B cell (primary cell): ENCODE measurements at regions not wholly inside any gene's neighbourhood (a gene's known extent, or its start where the extent isn't known, plus 50 kb on each side); places are given as distances from the start of the nearest gene placed in this dataset.

Experiments
- ATAC-seq: fragments of 200-7000 bp; cut with Tn5 transposase; one replicate; pipeline ENCODE4 v1.10.0; 2021; ENCODE audit warnings: low read depth, mild to moderate bottlenecking, moderate number of reproducible peaks, moderate library complexity
- CTCF ChIA-PET: fragments of 350-600 bp; sonication (Branson Sonifier 250); formaldehyde crosslinking; loops from one replicate; lab custom pipeline; 2021; ENCODE audit warnings: antibody characterized with exemption, inconsistent platforms; lab: Charles Lee
- POLR2A ChIA-PET: fragments of 350-600 bp; sonication (Branson Sonifier 250); formaldehyde crosslinking; loops from one replicate; lab custom pipeline; 2021; ENCODE audit warnings: antibody characterized with exemption; lab: Charles Lee
- DNase-seq: peaks from one replicate; pipeline ENCODE4 v3.0.0; 2013
- H2AFZ ChIP-seq: 2 replicates; pipeline ENCODE4 v1.6.1; 2012; ENCODE audit warnings: mild to moderate bottlenecking, low read depth, low read length; ENCODE audit not compliant: insufficient read depth, poor library complexity, severe bottlenecking
- H3K27ac ChIP-seq, 2 donors: 1 replicate in 1 of 2; 2 replicates in 1 of 2; pipeline ENCODE4 v1.5.1; 2012 to 2013; ENCODE audit warnings: low read length in 2 of 2, mild to moderate bottlenecking in 2 of 2, moderate library complexity in 1 of 2
- H3K27me3 ChIP-seq, 4 experiments: fragments of 200-600 bp in 1 of 4; sonication (generic) in 1 of 4; replicated peaks in 1 of 4; 1 replicate in 2 of 4; 2 replicates in 2 of 4; pipeline versions ENCODE4 v1.6.1 to v1.7.0; 2013 to 2016; ENCODE audit warnings: low read length in 3 of 4, mild to moderate bottlenecking in 2 of 4, mixed read lengths in 1 of 4, moderate library complexity in 1 of 4; ENCODE audit not compliant: insufficient read depth in 4 of 4, control insufficient read depth in 3 of 4; ENCODE audit errors: control extremely low read depth in 1 of 4
- H3K36me3 ChIP-seq, 2 experiments: replicated peaks in 1 of 2; 1 replicate in 1 of 2; 2 replicates in 1 of 2; pipeline versions ENCODE4 v1.6.1 to v1.7.1; 2013; ENCODE audit warnings: low read length in 1 of 2; ENCODE audit not compliant: insufficient read depth in 2 of 2, control insufficient read depth in 1 of 2; ENCODE audit errors: control extremely low read depth in 1 of 2, extremely low read depth in 1 of 2
- H3K4me1 ChIP-seq, 2 donors: fragments of 200-600 bp in 1 of 2; sonication (generic) in 1 of 2; 1 replicate in 1 of 2; 2 replicates in 1 of 2; pipeline versions ENCODE4 v1.5.1 to v1.6.1; 2013 to 2017; ENCODE audit warnings: low read length in 2 of 2; ENCODE audit not compliant: control insufficient read depth in 2 of 2, insufficient read depth in 2 of 2
- H3K4me2 ChIP-seq: replicated peaks from 2 replicates; pipeline ENCODE3; 2012; ENCODE audit warnings: mild to moderate bottlenecking, low read depth, low read length; ENCODE audit not compliant: poor library complexity, severe bottlenecking
- H3K4me3 ChIP-seq, 5 experiments: fragments of 200-600 bp in 1 of 5; sonication (generic) in 1 of 5; 1 replicate in 3 of 5; 2 replicates in 2 of 5; pipeline versions ENCODE4 v1.5.1 to v1.7.0; 2011 to 2016; ENCODE audit warnings: low read length in 4 of 5, mild to moderate bottlenecking in 4 of 5, low read depth in 2 of 5, control low read depth in 1 of 5, moderate library complexity in 1 of 5; ENCODE audit not compliant: insufficient read depth in 1 of 5; ENCODE audit errors: control extremely low read depth in 1 of 5, extremely low read depth in 1 of 5
- H3K79me2 ChIP-seq: fragments of 200-600 bp; sonication (generic); one replicate; pipeline ENCODE4 v1.6.0; 2016; ENCODE audit warnings: low read length; ENCODE audit not compliant: control insufficient read depth, insufficient read depth
- H3K9ac ChIP-seq: fragments of 200-600 bp; sonication (generic); 2 replicates; pipeline ENCODE4 v1.6.1; 2017; ENCODE audit warnings: mild to moderate bottlenecking, low read length, moderate library complexity
- H3K9me3 ChIP-seq, 3 donors: one replicate each; pipeline versions ENCODE4 v1.6.1 to v1.7.1; 2013; ENCODE audit warnings: low read length in 2 of 3; ENCODE audit not compliant: control insufficient read depth in 2 of 3, insufficient read depth in 1 of 3; ENCODE audit errors: control extremely low read depth in 1 of 3
- H4K20me1 ChIP-seq: 2 replicates; pipeline ENCODE4 v1.6.0; 2012; ENCODE audit warnings: mild to moderate bottlenecking, low read length; ENCODE audit not compliant: insufficient read depth, control insufficient read depth, poor library complexity, severe bottlenecking
- H3K27ac Mint-ChIP-seq: one replicate; pipeline ENCODE4 v1.8.0; 2021; ENCODE audit warnings: mixed read lengths
- H3K27me3 Mint-ChIP-seq: one replicate; pipeline ENCODE4 v1.8.0; 2021; ENCODE audit warnings: mixed read lengths
- H3K4me1 Mint-ChIP-seq: one replicate; pipeline ENCODE4 v1.8.0; 2021; ENCODE audit warnings: mixed read lengths
- H3K4me3 Mint-ChIP-seq: one replicate; pipeline ENCODE4 v1.8.0; 2021; ENCODE audit warnings: mixed read lengths
- H3K9me3 Mint-ChIP-seq: one replicate; pipeline ENCODE4 v1.8.0; 2022; ENCODE audit warnings: mixed read lengths; ENCODE audit not compliant: insufficient read depth
- EZH2 ChIP-seq: IDR thresholded peaks from 2 replicates; pipeline ENCODE4 v1.6.1; 2012; ENCODE audit warnings: borderline replicate concordance, low read depth, mild to moderate bottlenecking, moderate library complexity, low read length; ENCODE audit not compliant: insufficient read depth, poor library complexity, severe bottlenecking
- WGBS: methylation state at CpG from one replicate; pipeline ENCODE4 v1.1.5; 2013; ENCODE audit warnings: missing lambda C conversion rate; ENCODE audit not compliant: insufficient coverage; 5-methylcytosine and 5-hydroxymethylcytosine counted together
- intact Hi-C: fragments of 100-400 bp; cut with micrococcal nuclease; formaldehyde crosslinking; loops from one replicate; pipeline ENCODE4 v1.10.0; 2022
- TF ChIP-seq, protein P1 (sequence below): fragments of 200-600 bp; IDR thresholded peaks from one replicate; pipeline ENCODE4 v1.8.0; 2022; ENCODE audit warnings: antibody characterized with exemption, mild to moderate bottlenecking

- ChIA-PET CTCF (no interaction called here), POLR2A (no interaction called here)
- H3K27ac ChIP-seq = no peak overlapping the region
- H4K20me1 ChIP-seq = no peaks in the 10 kb centered on the region
- no peaks in the 10 kb centered on the region for H3K9me3 Mint-ChIP-seq
- H3K9me3 ChIP-seq = no peaks in the 10 kb centered on the region
- WGBS = no CpG with 5 or more reads among the region's 4 CpGs
- H3K4me3 Mint-ChIP-seq = no peak overlapping the region
- no peak overlapping the region for H3K4me3 ChIP-seq
- H3K27me3 ChIP-seq = no peaks in the 10 kb centered on the region
- no peak overlapping the region for H3K4me2 ChIP-seq
- TF ChIP-seq, protein P1, sequence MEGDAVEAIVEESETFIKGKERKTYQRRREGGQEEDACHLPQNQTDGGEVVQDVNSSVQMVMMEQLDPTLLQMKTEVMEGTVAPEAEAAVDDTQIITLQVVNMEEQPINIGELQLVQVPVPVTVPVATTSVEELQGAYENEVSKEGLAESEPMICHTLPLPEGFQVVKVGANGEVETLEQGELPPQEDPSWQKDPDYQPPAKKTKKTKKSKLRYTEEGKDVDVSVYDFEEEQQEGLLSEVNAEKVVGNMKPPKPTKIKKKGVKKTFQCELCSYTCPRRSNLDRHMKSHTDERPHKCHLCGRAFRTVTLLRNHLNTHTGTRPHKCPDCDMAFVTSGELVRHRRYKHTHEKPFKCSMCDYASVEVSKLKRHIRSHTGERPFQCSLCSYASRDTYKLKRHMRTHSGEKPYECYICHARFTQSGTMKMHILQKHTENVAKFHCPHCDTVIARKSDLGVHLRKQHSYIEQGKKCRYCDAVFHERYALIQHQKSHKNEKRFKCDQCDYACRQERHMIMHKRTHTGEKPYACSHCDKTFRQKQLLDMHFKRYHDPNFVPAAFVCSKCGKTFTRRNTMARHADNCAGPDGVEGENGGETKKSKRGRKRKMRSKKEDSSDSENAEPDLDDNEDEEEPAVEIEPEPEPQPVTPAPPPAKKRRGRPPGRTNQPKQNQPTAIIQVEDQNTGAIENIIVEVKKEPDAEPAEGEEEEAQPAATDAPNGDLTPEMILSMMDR = no peak
- no peak for TF ChIP-seq EZH2
- no peak overlapping the region for H3K27ac Mint-ChIP-seq
- no peak overlapping the region for H2AFZ ChIP-seq
- H3K4me1 ChIP-seq = no peaks in the 10 kb centered on the region
- ATAC-seq (no peak), DNase-seq (no peak)
- no peaks in the 10 kb centered on the region for H3K27me3 Mint-ChIP-seq
- no peaks in the 10 kb centered on the region for H3K36me3 ChIP-seq
- no peaks in the 10 kb centered on the region for H3K79me2 ChIP-seq
- H3K9ac ChIP-seq = no peak overlapping the region
- intact Hi-C loops = no loop called here
- H3K4me1 Mint-ChIP-seq = no peaks in the 10 kb centered on the region
These were observed 478.1 kb downstream of the KLF5 start for GRCh38 chr13:73536865-73537264.

GRCh38 chr13:73535341-73535740 is 476.5 kb downstream of the KLF5 start:
- no peak for DNase-seq
- 99% methylated on average over 6 of the region's 6 CpGs for WGBS
- no peak overlapping the region for H3K4me3 ChIP-seq
- no peak overlapping the region for H3K9ac ChIP-seq
- Mint-ChIP-seq H3K9me3 (no peaks in the 10 kb centered on the region), H3K4me1 (no peaks in the 10 kb centered on the region), H3K27ac (no peak overlapping the region), H3K27me3 (no peaks in the 10 kb centered on the region), H3K4me3 (no peak overlapping the region)
- no peaks in the 10 kb centered on the region for H3K4me1 ChIP-seq
- no peaks in the 10 kb centered on the region for H3K9me3 ChIP-seq
- no peak overlapping the region for H2AFZ ChIP-seq
- ChIA-PET POLR2A (no interaction called here), CTCF (no interaction called here)
- H3K27me3 ChIP-seq = no peaks in the 10 kb centered on the region
- intact Hi-C loops = no loop called here
- no peak overlapping the region for H3K4me2 ChIP-seq
- H3K79me2 ChIP-seq = no peaks in the 10 kb centered on the region
- H3K27ac ChIP-seq = no peak overlapping the region
- H3K36me3 ChIP-seq = no peaks in the 10 kb centered on the region
- no peak for ATAC-seq
- TF ChIP-seq, protein P1 = no peak
- no peak for TF ChIP-seq EZH2
- no peaks in the 10 kb centered on the region for H4K20me1 ChIP-seq
